NT2/D1 (cell line): ENCODE measurements at regions not wholly inside any gene's neighbourhood (a gene's known extent, or its start where the extent isn't known, plus 50 kb on each side); places are given as distances from the start of the nearest gene placed in this dataset.

ENCODE experiments used
- DNase-seq: peaks from one replicate; pipeline ENCODE4 v3.0.0-alpha.2; 2011; ENCODE audit warnings: low read depth, low spot score
- H3K27me3 ChIP-seq: 2 replicates; pipeline ENCODE4 v1.6.0; 2011; ENCODE audit warnings: mild to moderate bottlenecking; ENCODE audit not compliant: insufficient read length, insufficient read depth
- H3K36me3 ChIP-seq: 2 replicates; pipeline ENCODE4 v1.6.1; 2011; ENCODE audit warnings: mild to moderate bottlenecking, low read length, mixed read lengths; ENCODE audit not compliant: insufficient read depth, insufficient read length
- H3K4me1 ChIP-seq: 2 replicates; pipeline ENCODE4 v1.5.1; 2011; ENCODE audit not compliant: insufficient read depth, insufficient read length
- H3K4me3 ChIP-seq: 2 replicates; pipeline ENCODE4 v1.5.1; 2011; ENCODE audit warnings: low read depth; ENCODE audit not compliant: insufficient read length
- H3K9ac ChIP-seq: 2 replicates; pipeline ENCODE4 v1.6.0; 2011; ENCODE audit warnings: low read depth; ENCODE audit not compliant: insufficient read length
- H3K9me3 ChIP-seq: 2 replicates; pipeline ENCODE4 v1.5.1; 2011; ENCODE audit warnings: mild to moderate bottlenecking, low read length; ENCODE audit not compliant: insufficient read depth
- SUZ12 ChIP-seq: IDR thresholded peaks from 2 replicates; pipeline ENCODE4 v1.6.1; 2011; ENCODE audit not compliant: insufficient read length, insufficient read depth; ENCODE audit errors: extremely low read depth
- YY1 ChIP-seq: IDR thresholded peaks from 2 replicates; pipeline ENCODE4 v1.6.1; 2011; ENCODE audit not compliant: insufficient read length, insufficient read depth
- ZNF274 ChIP-seq: IDR thresholded peaks from 2 replicates; pipeline ENCODE4 v1.6.1; 2011; ENCODE audit warnings: mild to moderate bottlenecking, low read depth, low read length

- Histone ChIP-seq H3K9ac (no peak overlapping the region), H3K9me3 (no peaks in the 10 kb centered on the region), H3K4me1 (no peaks in the 10 kb centered on the region), H3K4me3 (no peak overlapping the region), H3K36me3 (no peaks in the 10 kb centered on the region), H3K27me3 (no peaks in the 10 kb centered on the region)
- no peak for DNase-seq
- no peak for TF ChIP-seq YY1
- TF ChIP-seq ZNF274: no peak
These were observed 527.3 kb upstream of the GHITM start for GRCh38 chr10:83612050-83612449.

- no peak for TF ChIP-seq SUZ12
- TF ChIP-seq YY1: no peak
- TF ChIP-seq ZNF274: no peak
- H3K9ac ChIP-seq: no peak overlapping the region
- no peak for DNase-seq
These were observed 526.6 kb upstream of the GHITM start for GRCh38 chr10:83612746-83613145.

GRCh38 chr10:83617172-83617571 is 522.1 kb upstream of the GHITM start:
- TF ChIP-seq YY1 (no peak), SUZ12 (no peak), ZNF274 (no peak)
- Histone ChIP-seq H3K9ac (no peak overlapping the region), H3K4me1 (no peaks in the 10 kb centered on the region), H3K4me3 (no peak overlapping the region), H3K9me3 (no peaks in the 10 kb centered on the region), H3K36me3 (no peaks in the 10 kb centered on the region), H3K27me3 (no peaks in the 10 kb centered on the region)
- DNase-seq: no peak

More at GRCh38 chr10:83612746-83613145, 526.6 kb upstream of the GHITM start:
- H3K4me3 ChIP-seq: no peak overlapping the region
- H3K4me1 ChIP-seq: no peaks in the 10 kb centered on the region
- no peaks in the 10 kb centered on the region for H3K36me3 ChIP-seq
- H3K9me3 ChIP-seq: no peaks in the 10 kb centered on the region
- no peaks in the 10 kb centered on the region for H3K27me3 ChIP-seq

GRCh38 chr10:83617692-83618545 is 521.4 kb upstream of the GHITM start:
- no peak for DNase-seq
- H3K9ac ChIP-seq: no peak overlapping the region
- H3K27me3 ChIP-seq: no peaks in the 10 kb centered on the region
- TF ChIP-seq YY1 (no peak), SUZ12 (no peak), ZNF274 (no peak)
- no peaks in the 10 kb centered on the region for H3K4me1 ChIP-seq
- H3K9me3 ChIP-seq: no peaks in the 10 kb centered on the region
- no peaks in the 10 kb centered on the region for H3K36me3 ChIP-seq
- H3K4me3 ChIP-seq: no peak overlapping the region

- Histone ChIP-seq H3K36me3 (no peaks in the 10 kb centered on the region), H3K9me3 (no peaks in the 10 kb centered on the region), H3K4me1 (no peaks in the 10 kb centered on the region), H3K9ac (no peak overlapping the region), H3K27me3 (no peaks in the 10 kb centered on the region), H3K4me3 (no peak overlapping the region)
- DNase-seq: no peak
- TF ChIP-seq ZNF274: no peak
- TF ChIP-seq YY1: no peak
- TF ChIP-seq SUZ12: no peak
These were observed 513.4 kb upstream of the GHITM start for GRCh38 chr10:83625831-83626360.

GRCh38 chr10:83632701-83633100 is 506.6 kb upstream of the GHITM start:
- TF ChIP-seq SUZ12: no peak
- TF ChIP-seq YY1: no peak
- TF ChIP-seq ZNF274: no peak
- Histone ChIP-seq H3K36me3 (no peaks in the 10 kb centered on the region), H3K27me3 (no peaks in the 10 kb centered on the region), H3K4me1 (no peaks in the 10 kb centered on the region), H3K9me3 (no peaks in the 10 kb centered on the region), H3K4me3 (no peak overlapping the region), H3K9ac (no peak overlapping the region)
- no peak for DNase-seq

GRCh38 chr10:83633547-83633946 is 505.8 kb upstream of the GHITM start:
- Histone ChIP-seq H3K36me3 (no peaks in the 10 kb centered on the region), H3K9ac (no peak overlapping the region), H3K9me3 (no peaks in the 10 kb centered on the region), H3K4me3 (no peak overlapping the region), H3K4me1 (no peaks in the 10 kb centered on the region), H3K27me3 (no peaks in the 10 kb centered on the region)
- DNase-seq: no peak
- no peak for TF ChIP-seq YY1
- no peak for TF ChIP-seq ZNF274
- no peak for TF ChIP-seq SUZ12
